ENCODE measurements at regions not wholly inside any gene's neighbourhood (a gene's known extent, or its start where the extent isn't known, plus 50 kb on each side); places are given as distances from the start of the nearest gene placed in this dataset.
"Not testable (repeated sequence)": the region's sequence is repeated elsewhere in the genome, so short reads cannot be mapped to it uniquely, and the experiment has no call there.

GRCh38 chr3:118807349-118807748, 227.3 kb downstream of the IGSF11 start:
- not testable (repeated sequence) for TF ChIP-seq EZH2 (IDR thresholded peaks at IDR 0.05; ENCODE audit: low read length, unreplicated experiment); CTCF (conservative IDR thresholded peaks at IDR 0.05; ENCODE audit: low read depth, low read length)

Measured in PC-3 (cell line).